ENCODE measurements at regions not wholly inside any gene's neighbourhood (a gene's known extent, or its start where the extent isn't known, plus 50 kb on each side); places are given as distances from the start of the nearest gene placed in this dataset.

GRCh38 chr12:20260851-20261250 lies 107.5 kb upstream of the PDE3A start:
- no peaks in the 10 kb centered on the region for H3K4me1 ChIP-seq (ENCODE audit: control insufficient read depth in 1 of 2, insufficient read depth in 2 of 2, low read length in 2 of 2)
- TF ChIP-seq CTCF (IDR thresholded peaks at IDR 0.05 in 2 of 3, conservative IDR thresholded peaks at IDR 0.05 in 1 of 3; ENCODE audit: borderline replicate concordance in 1 of 3, insufficient read depth in 1 of 3, low read depth in 2 of 3, low read length in 2 of 3), result no peak
- no peak for TF ChIP-seq REST (IDR thresholded peaks at IDR 0.05; ENCODE audit: low read depth)
- no peak for TF ChIP-seq ATF3 (IDR thresholded peaks at IDR 0.05)
- no peak for TF ChIP-seq RAD21 (IDR thresholded peaks at IDR 0.05; ENCODE audit: low read depth)
- TF ChIP-seq TCF7L2 (IDR thresholded peaks at IDR 0.05; ENCODE audit: borderline replicate concordance, extremely low read depth, insufficient read depth, insufficient read length), result no peak
- no peak for TF ChIP-seq ZBTB33 (IDR thresholded peaks at IDR 0.05; ENCODE audit: extremely low read depth, insufficient replicate concordance, low read length)
- no peak for TF ChIP-seq EGR1 (IDR thresholded peaks at IDR 0.05; ENCODE audit: low read depth)
- TF ChIP-seq CEBPB (IDR thresholded peaks at IDR 0.05; ENCODE audit: low read depth), result no peak
- TF ChIP-seq JUND (IDR thresholded peaks at IDR 0.05), result no peak
- TF ChIP-seq SRF (IDR thresholded peaks at IDR 0.05; ENCODE audit: low read depth), result no peak
- no peak for TF ChIP-seq ZNF274 (IDR thresholded peaks at IDR 0.05; ENCODE audit: low read depth, low read length)
- TF ChIP-seq MAX (IDR thresholded peaks at IDR 0.05), result no peak
- TF ChIP-seq POLR2A (IDR thresholded peaks at IDR 0.05; ENCODE audit: borderline replicate concordance, extremely low read depth, insufficient read depth, insufficient read length), result no peak
- TF ChIP-seq EZH2phosphoT487 (IDR thresholded peaks at IDR 0.05; ENCODE audit: borderline replicate concordance), result no peak
- TF ChIP-seq SIN3A (IDR thresholded peaks at IDR 0.05; ENCODE audit: low read depth), result no peak
- TF ChIP-seq ZFX (IDR thresholded peaks at IDR 0.05), result no peak
- no peak for TF ChIP-seq ELF1 (IDR thresholded peaks at IDR 0.05; ENCODE audit: borderline replicate concordance, low read depth)
- no peak for TF ChIP-seq POLR2AphosphoS5 (IDR thresholded peaks at IDR 0.05; ENCODE audit: low read depth, low read length)
- ChIA-PET POLR2A (no interaction called here), CTCF (no interaction called here), RAD21 (ENCODE audit: low non-redundant PET in 1 of 2, low total read pairs in 2 of 2, uncharacterized antibody in 2 of 2, unreplicated experiment in 2 of 2) (no interaction called here)
- no peaks in the 10 kb centered on the region for H3K9me3 ChIP-seq (ENCODE audit: control insufficient read depth in 1 of 2, insufficient read depth in 1 of 2, low read depth in 1 of 2, low read length in 2 of 2)
- no TSS peak for BruUV-seq (replicated peaks)
- H3K27ac ChIP-seq (ENCODE audit: low read depth, low read length), result no peak overlapping the region
- ATAC-seq (no peak), DNase-seq (ENCODE audit: low read depth, low spot score) (no peak)
- H3K27me3 ChIP-seq (ENCODE audit: insufficient read depth, low read length), result no peaks in the 10 kb centered on the region
- H3K4me2 ChIP-seq (ENCODE audit: low read length), result no peak overlapping the region
- no peaks in the 10 kb centered on the region for H3K9me2 ChIP-seq (ENCODE audit: insufficient read depth)
- no peaks in the 10 kb centered on the region for H3K36me3 ChIP-seq (ENCODE audit: control insufficient read depth in 1 of 2, insufficient read depth in 2 of 2, low read length in 2 of 2)
- H3K4me3 ChIP-seq (replicated peaks in 1 of 2; ENCODE audit: low read depth in 1 of 2, low read length in 2 of 2), result no peak overlapping the region
- H3K79me2 ChIP-seq (ENCODE audit: insufficient read depth, low read length), result no peaks in the 10 kb centered on the region
- no peaks in the 10 kb centered on the region for H4K20me1 ChIP-seq (ENCODE audit: insufficient read depth)
- no peak overlapping the region for H3K9ac ChIP-seq (ENCODE audit: low read length)
- H2AFZ ChIP-seq (ENCODE audit: low read depth, low read length, poor library complexity, severe bottlenecking), result no peak overlapping the region
- intact Hi-C loops (cut with micrococcal nuclease), result no loop called here
